B cell (primary cell): ENCODE measurements at regions not wholly inside any gene's neighbourhood (a gene's known extent, or its start where the extent isn't known, plus 50 kb on each side); places are given as distances from the start of the nearest gene placed in this dataset.

ENCODE experiments used
- CTCF ChIP-seq: fragments of 200-600 bp; IDR thresholded peaks from one replicate; pipeline ENCODE4 v1.8.0; 2022; ENCODE audit warnings: antibody characterized with exemption, mild to moderate bottlenecking
- EZH2 ChIP-seq: IDR thresholded peaks from 2 replicates; pipeline ENCODE4 v1.6.1; 2012; ENCODE audit warnings: borderline replicate concordance, low read depth, mild to moderate bottlenecking, moderate library complexity, low read length; ENCODE audit not compliant: insufficient read depth, poor library complexity, severe bottlenecking

DNA sequence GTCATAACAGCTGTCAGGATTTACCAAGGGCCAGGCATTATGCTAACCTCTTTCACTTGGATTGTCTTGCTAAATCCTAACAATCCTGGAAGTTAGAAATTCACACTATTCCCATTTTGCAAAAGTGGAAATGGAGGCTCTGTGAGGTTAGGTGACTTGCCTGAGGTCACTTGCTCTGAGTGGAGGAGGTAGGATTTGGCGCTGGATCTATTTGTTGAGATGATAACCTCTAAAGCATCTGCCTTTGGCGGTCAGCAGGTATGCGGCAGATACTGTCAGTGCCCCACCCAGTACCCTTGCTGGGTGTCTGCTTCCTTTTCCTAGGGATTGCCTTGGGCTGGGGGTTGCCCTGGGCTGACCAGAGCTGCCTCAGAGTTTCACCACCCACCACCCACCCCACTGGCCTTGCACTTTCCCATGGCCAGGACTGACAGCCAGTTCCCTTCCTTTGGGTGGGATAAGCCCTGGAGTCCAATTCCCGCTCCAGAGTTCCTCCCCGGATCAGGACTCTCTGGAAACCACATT is 164.8 kb upstream of the MSX2 start:
- TF ChIP-seq CTCF (no peak), EZH2 (no peak)
